Endodermal cell (in vitro differentiated cells): ENCODE measurements at regions not wholly inside any gene's neighbourhood (a gene's known extent, or its start where the extent isn't known, plus 50 kb on each side); places are given as distances from the start of the nearest gene placed in this dataset.

Experiments used
- DNase-seq: peaks from one replicate; pipeline ENCODE4 v3.0.0-alpha.2; 2017
- H3K27ac ChIP-seq: 2 replicates; pipeline ENCODE4 v1.5.1; 2013; ENCODE audit warnings: mild to moderate bottlenecking, low read depth, low read length, moderate library complexity
- H3K27me3 ChIP-seq: 2 replicates; pipeline ENCODE4 v1.6.1; 2013; ENCODE audit warnings: mild to moderate bottlenecking, low read length, moderate library complexity; ENCODE audit not compliant: insufficient read depth, control insufficient read depth, poor library complexity, severe bottlenecking
- H3K36me3 ChIP-seq: 2 replicates; pipeline ENCODE4 v1.7.0; 2013; ENCODE audit warnings: mild to moderate bottlenecking, low read length, moderate library complexity; ENCODE audit not compliant: control insufficient read depth, insufficient read depth
- H3K4me1 ChIP-seq: one replicate; pipeline ENCODE4 v1.7.0; 2013; ENCODE audit warnings: low read length; ENCODE audit not compliant: control insufficient read depth, insufficient read depth
- H3K4me3 ChIP-seq: 2 replicates; pipeline ENCODE4 v1.5.1; 2013; ENCODE audit warnings: mild to moderate bottlenecking, low read length, moderate library complexity
- H3K9ac ChIP-seq: 2 replicates; pipeline ENCODE4 v1.6.1; 2013; ENCODE audit warnings: mild to moderate bottlenecking, low read length, moderate library complexity; ENCODE audit not compliant: poor library complexity, severe bottlenecking; ENCODE audit errors: extremely low read depth
- H3K9me3 ChIP-seq: 2 replicates; pipeline ENCODE4 v1.6.1; 2013; ENCODE audit warnings: mild to moderate bottlenecking, low read length, moderate library complexity; ENCODE audit not compliant: control insufficient read depth
- H3K27ac Mint-ChIP-seq: 2 replicates; pipeline ENCODE4 v1.8.0; 2020; ENCODE audit warnings: mixed read lengths
- H3K27me3 Mint-ChIP-seq: 2 replicates; pipeline ENCODE4 v1.8.0; 2021; ENCODE audit warnings: mild to moderate bottlenecking, mixed read lengths; ENCODE audit not compliant: insufficient read depth
- H3K36me3 Mint-ChIP-seq: 2 replicates; pipeline ENCODE4 v1.8.0; 2020; ENCODE audit warnings: low read depth, mixed read lengths
- H3K4me1 Mint-ChIP-seq: 2 replicates; pipeline ENCODE4 v1.8.0; 2020; ENCODE audit warnings: mixed read lengths
- H3K4me3 Mint-ChIP-seq: 2 replicates; pipeline ENCODE4 v1.8.0; 2020; ENCODE audit warnings: mild to moderate bottlenecking, moderate library complexity, mixed read lengths
- H3K9me3 Mint-ChIP-seq: 2 replicates; pipeline ENCODE4 v1.8.0; 2020; ENCODE audit warnings: mild to moderate bottlenecking, mixed read lengths
- CTCF ChIP-seq: fragments of 200-600 bp; sonication (generic); conservative IDR thresholded peaks from 2 replicates; pipeline ENCODE4 v1.5.0; 2021; ENCODE audit warnings: antibody characterized with exemption, mild to moderate bottlenecking
- WGBS, 2 experiments: methylation state at CpG; one replicate each; pipeline versions ENCODE4 v1.1.5 to v1.1.7; 2013; ENCODE audit warnings: missing lambda C conversion rate in 2 of 2, mixed read lengths in 1 of 2; ENCODE audit not compliant: insufficient coverage in 1 of 2, insufficient read length in 1 of 2; 5-methylcytosine and 5-hydroxymethylcytosine counted together

GRCh38 chr11:129321076-129321475 is 54.6 kb upstream of the BARX2 start:
- no peak for DNase-seq
- no peak overlapping the region for H3K27ac ChIP-seq
- H3K36me3 ChIP-seq: no peaks in the 10 kb centered on the region
- no peak overlapping the region for H3K4me3 ChIP-seq
- no peaks in the 10 kb centered on the region for H3K36me3 Mint-ChIP-seq
- H3K9me3 Mint-ChIP-seq: no peaks in the 10 kb centered on the region
- no peaks in the 10 kb centered on the region for H3K27me3 ChIP-seq
- no peak overlapping the region for H3K4me3 Mint-ChIP-seq
- H3K27ac Mint-ChIP-seq: no peak overlapping the region
- WGBS, 2 experiments: 80 to 84% methylated on average over 1 to 2 of the region's 2 CpGs
- no peaks in the 10 kb centered on the region for H3K27me3 Mint-ChIP-seq
- no peak for TF ChIP-seq CTCF
- H3K4me1 ChIP-seq: peaks cover 24% of the 10 kb centered on the region
- H3K9ac ChIP-seq: no peak overlapping the region
- no peaks in the 10 kb centered on the region for H3K9me3 ChIP-seq
- H3K4me1 Mint-ChIP-seq: peaks cover 55% of the 10 kb centered on the region

DNA sequence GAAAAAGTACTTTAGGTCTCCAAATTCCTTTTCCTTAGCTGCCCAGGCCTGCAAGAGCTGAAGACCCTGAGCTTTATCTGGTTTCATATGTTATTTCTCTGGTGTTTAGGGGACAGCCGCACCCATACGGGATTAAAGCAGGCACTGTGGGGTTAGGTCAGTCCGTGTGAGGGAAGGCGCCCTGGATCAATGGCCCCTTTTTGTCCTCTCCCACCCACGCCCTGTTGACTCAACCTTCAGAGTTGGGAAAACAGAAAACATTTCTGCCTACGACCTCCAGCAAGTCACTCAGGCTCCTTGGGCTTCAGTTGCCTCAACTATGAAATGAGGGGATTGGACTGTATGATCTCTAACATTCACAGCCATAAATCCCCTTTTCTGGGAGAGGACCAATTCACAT is 55.2 kb upstream of the BARX2 start:
- no peak for DNase-seq
- no peak overlapping the region for H3K27ac Mint-ChIP-seq
- H3K36me3 ChIP-seq: no peaks in the 10 kb centered on the region
- no peaks in the 10 kb centered on the region for H3K27me3 ChIP-seq
- no peak overlapping the region for H3K27ac ChIP-seq
- no peaks in the 10 kb centered on the region for H3K27me3 Mint-ChIP-seq
- WGBS, 2 experiments: 86 to 92% methylated on average over 5 to 6 of the region's 6 CpGs
- H3K4me3 ChIP-seq: no peak overlapping the region
- no peak overlapping the region for H3K9ac ChIP-seq
- H3K36me3 Mint-ChIP-seq: no peaks in the 10 kb centered on the region
- no peaks in the 10 kb centered on the region for H3K9me3 Mint-ChIP-seq
- H3K4me3 Mint-ChIP-seq: no peak overlapping the region
- H3K4me1 Mint-ChIP-seq: peaks cover 58% of the 10 kb centered on the region
- H3K9me3 ChIP-seq: no peaks in the 10 kb centered on the region
- no peak for TF ChIP-seq CTCF
- peaks cover 24% of the 10 kb centered on the region for H3K4me1 ChIP-seq

DNA sequence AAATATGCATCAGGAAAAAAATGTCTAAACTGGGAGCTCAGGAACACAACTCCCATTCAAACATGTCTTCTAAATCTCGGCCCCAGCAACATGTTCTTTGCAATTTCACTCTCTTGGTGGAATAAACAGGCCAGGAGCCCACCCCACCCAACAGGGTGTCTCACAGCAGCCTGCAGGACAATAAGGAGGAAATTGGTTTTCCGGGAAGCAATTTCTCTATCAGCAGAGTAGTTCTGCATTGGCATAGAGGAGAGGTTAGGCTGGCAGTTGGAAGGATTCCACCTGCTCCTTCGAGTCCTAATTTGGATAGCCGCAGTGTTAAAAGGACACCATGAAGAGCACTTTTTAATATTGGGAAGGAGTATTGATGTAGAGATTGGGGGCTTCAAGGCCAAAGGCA is 55.9 kb upstream of the BARX2 start:
- Mint-ChIP-seq H3K4me3 (no peak overlapping the region), H3K36me3 (no peaks in the 10 kb centered on the region)
- no peak for TF ChIP-seq CTCF

More for the DNA sequence above, 55.9 kb upstream of the BARX2 start:
- Histone ChIP-seq H3K27ac (no peak overlapping the region), H3K36me3 (no peaks in the 10 kb centered on the region), H3K27me3 (no peaks in the 10 kb centered on the region), H3K4me3 (no peak overlapping the region), H3K4me1 (peaks cover 25% of the 10 kb centered on the region), H3K9ac (no peak overlapping the region), H3K9me3 (no peaks in the 10 kb centered on the region)
- DNase-seq: no peak
- no peak overlapping the region for H3K27ac Mint-ChIP-seq
- no peaks in the 10 kb centered on the region for H3K9me3 Mint-ChIP-seq
- WGBS, 2 experiments: 71 to 88% methylated on average over 2 to 4 of the region's 4 CpGs
- no peaks in the 10 kb centered on the region for H3K27me3 Mint-ChIP-seq
- peaks cover 62% of the 10 kb centered on the region for H3K4me1 Mint-ChIP-seq
